Superior temporal gyrus (tissue), 1 donor: ENCODE measurements at regions not wholly inside any gene's neighbourhood (a gene's known extent, or its start where the extent isn't known, plus 50 kb on each side); places are given as distances from the start of the nearest gene placed in this dataset.
A peak's percentile ranks its signal among the peaks of the same experiment; 100 is the strongest.
"Not testable (repeated sequence)": the region's sequence is repeated elsewhere in the genome, so short reads cannot be mapped to it uniquely, and the experiment has no call there.

ENCODE experiments used
- DNase-seq: peaks from one replicate; pipeline ENCODE4 v3.0.0-alpha.2; 2016; ENCODE audit errors: extremely low spot score

GRCh38 chr13:109326601-109327000 is 459.8 kb downstream of the IRS2 start:
- no peak for DNase-seq

- no peak for DNase-seq
Observed at GRCh38 chr13:109323338-109323737, 463.0 kb downstream of the IRS2 start.

- no peak for DNase-seq
Observed at GRCh38 chr13:109318945-109319590, 467.3 kb downstream of the IRS2 start.

- no peak for DNase-seq
Observed at GRCh38 chr13:109315481-109315880, 470.9 kb downstream of the IRS2 start.

- DNase-seq: no peak
Observed at GRCh38 chr13:109314101-109314500, 472.3 kb downstream of the IRS2 start.

GRCh38 chr13:109312399-109312798 is 474.0 kb downstream of the IRS2 start:
- DNase-seq: no peak

- not testable (repeated sequence) for DNase-seq
Observed at GRCh38 chr13:109311431-109311976, 474.9 kb downstream of the IRS2 start.

- no peak for DNase-seq
Observed at GRCh38 chr13:109309625-109310363, 476.6 kb downstream of the IRS2 start.

GRCh38 chr13:109307027-109307426 is 479.4 kb downstream of the IRS2 start:
- DNase-seq: no peak

- no peak for DNase-seq
Observed at GRCh38 chr13:109301726-109302125, 484.7 kb downstream of the IRS2 start.

- DNase-seq: no peak
Observed at GRCh38 chr13:109301276-109301675, 485.1 kb downstream of the IRS2 start.

GRCh38 chr13:109297628-109298027 is 488.8 kb downstream of the IRS2 start:
- no peak for DNase-seq

- DNase-seq: no peak
Observed at GRCh38 chr13:109293166-109293565, 493.2 kb downstream of the IRS2 start.

- DNase-seq: no peak
Observed at GRCh38 chr13:109288151-109288709, 498.2 kb downstream of the IRS2 start.

- no peak for DNase-seq
Observed at GRCh38 chr13:109287553-109287952, 498.8 kb downstream of the IRS2 start.

- DNase-seq: no peak
Observed at GRCh38 chr13:109285586-109285985, 500.8 kb downstream of the IRS2 start.

GRCh38 chr13:109281903-109282635 is 504.3 kb downstream of the IRS2 start:
- DNase-seq: no peak

- peak; percentile 24 for DNase-seq
Observed at GRCh38 chr13:109281017-109281902, 505.1 kb downstream of the IRS2 start.

- no peak for DNase-seq
Observed at GRCh38 chr13:109276261-109276660, 510.1 kb downstream of the IRS2 start.

- no peak for DNase-seq
Observed at GRCh38 chr13:109275852-109276251, 510.5 kb downstream of the IRS2 start.

GRCh38 chr13:109275139-109275745 is 511.1 kb downstream of the IRS2 start:
- DNase-seq: no peak
